HepG2 (cell line): ENCODE measurements at regions not wholly inside any gene's neighbourhood (a gene's known extent, or its start where the extent isn't known, plus 50 kb on each side); places are given as distances from the start of the nearest gene placed in this dataset.

Experiments
- ATAC-seq: fragments of 200-7000 bp; cut with Tn5 transposase; 3 replicates; pipeline ENCODE4 v1.9.1; 2020; ENCODE audit warnings: mild to moderate bottlenecking, moderate library complexity
- BruUV-seq: library from RNA; stranded (reverse); fragments of 400-500 nt; replicated peaks from 2 replicates; lab custom pipeline; 2021; lab: Mats Ljungman, UMichigan
- CTCF ChIA-PET: fragments of 300-600 bp; formaldehyde crosslinking; extraction: SDS; loops from one replicate; lab custom pipeline; 2021; ENCODE audit warnings: low total read pairs, inconsistent platforms, low intra/inter-chr PET ratio; lab: Yijun Ruan, JAX
- POLR2A ChIA-PET: fragments of 350-600 bp; sonication (Branson Sonifier 250); formaldehyde crosslinking; loops from one replicate; lab custom pipeline; 2020; ENCODE audit warnings: antibody characterized with exemption, inconsistent platforms; lab: Yijun Ruan, JAX
- DNase-seq: peaks from one replicate; pipeline ENCODE4 v3.0.0-alpha.2; 2015; ENCODE audit warnings: low spot score
- FAIRE-seq: peaks from 3 replicates; lab custom pipeline; 2011; peaks lifted over from hg19 to GRCh38; lab: Jason Lieb, UNC
- H2AFZ ChIP-seq: one replicate; pipeline ENCODE4 v1.6.1; 2011; ENCODE audit warnings: low read length, inconsistent platforms
- H3K27ac ChIP-seq: fragments of 300-600 bp; 3 replicates; pipeline ENCODE4 v1.8.0; 2011; ENCODE audit warnings: mixed run types, mild to moderate bottlenecking, mixed read lengths, low read length, inconsistent platforms; ENCODE audit not compliant: insufficient read depth; ENCODE audit errors: extremely low read length
- H3K27me3 ChIP-seq, 2 experiments: fragments of 200-600 bp in 1 of 2; 2 replicates in 1 of 2; 3 replicates in 1 of 2; pipeline versions ENCODE4 v1.6.0 to v1.8.0; 2011; ENCODE audit warnings: low read length in 2 of 2, mild to moderate bottlenecking in 2 of 2, moderate library complexity in 2 of 2, inconsistent platforms in 1 of 2; ENCODE audit not compliant: insufficient read depth in 2 of 2, control insufficient read depth in 1 of 2
- H3K36me3 ChIP-seq, 2 experiments: fragments of 200-600 bp in 1 of 2; replicated peaks in 1 of 2; 2 replicates in 1 of 2; 3 replicates in 1 of 2; pipeline versions ENCODE4 v1.5.1 to v1.8.0; 2011; ENCODE audit warnings: low read length in 2 of 2, inconsistent platforms in 1 of 2; ENCODE audit not compliant: insufficient read depth in 2 of 2, control insufficient read depth in 1 of 2
- H3K4me1 ChIP-seq: 2 replicates; pipeline ENCODE4 v1.5.1; 2012; ENCODE audit warnings: low read length, inconsistent platforms; ENCODE audit not compliant: insufficient read depth
- H3K4me2 ChIP-seq: 2 replicates; pipeline ENCODE4 v1.6.0; 2011; ENCODE audit warnings: low read depth, low read length, inconsistent platforms
- H3K4me3 ChIP-seq, 3 experiments: fragments of 200-600 bp in 1 of 3; sonication (generic), shearing (Covaris generic) in 1 of 3; replicated peaks in 1 of 3; 2 replicates each; pipeline ENCODE4 v1.5.1; 2011 to 2016; ENCODE audit warnings: low read length in 3 of 3, inconsistent platforms in 2 of 3, low read depth in 2 of 3, mild to moderate bottlenecking in 2 of 3, control low read depth in 1 of 3, mixed read lengths in 1 of 3; ENCODE audit not compliant: insufficient read depth in 1 of 3
- H3K79me2 ChIP-seq: one replicate; pipeline ENCODE4 v1.6.1; 2011; ENCODE audit warnings: low read length, inconsistent platforms; ENCODE audit not compliant: insufficient read depth
- H3K9ac ChIP-seq: 2 replicates; pipeline ENCODE4 v1.6.0; 2011; ENCODE audit warnings: mild to moderate bottlenecking, low read depth, low read length, inconsistent platforms; ENCODE audit not compliant: insufficient read depth
- H3K9me3 ChIP-seq: 2 replicates; pipeline ENCODE4 v1.5.1; 2012; ENCODE audit warnings: mild to moderate bottlenecking, low read length
- H4K20me1 ChIP-seq: 2 replicates; pipeline ENCODE4 v1.6.0; 2011; ENCODE audit warnings: inconsistent platforms, mild to moderate bottlenecking, low read length, moderate library complexity; ENCODE audit not compliant: insufficient read depth
- AGO1 ChIP-seq: fragments of 200-400 bp; formaldehyde crosslinking; IDR thresholded peaks from 2 replicates; pipeline ENCODE4 v1.6.1; 2017; ENCODE audit warnings: mild to moderate bottlenecking, low read depth, low read length, moderate library complexity; ENCODE audit not compliant: poor library complexity, severe bottlenecking
- HNRNPLL ChIP-seq: fragments of 200-400 bp; formaldehyde crosslinking; IDR thresholded peaks from 2 replicates; pipeline ENCODE4 v1.6.1; 2017; ENCODE audit warnings: mild to moderate bottlenecking, low read depth, low read length; ENCODE audit not compliant: poor library complexity, severe bottlenecking
- NFRKB ChIP-seq: fragments of 450-650 bp; IDR thresholded peaks from 2 replicates; pipeline ENCODE4 v1.6.1; 2017
- REL ChIP-seq: sonication (generic); formaldehyde crosslinking; conservative IDR thresholded peaks from 2 replicates; pipeline ENCODE4 v1.8.0; 2022; ENCODE audit warnings: mild to moderate bottlenecking, missing genetic modification reagents, moderate library complexity
- TEAD2 ChIP-seq: sonication (generic); formaldehyde crosslinking; IDR thresholded peaks from 2 replicates; pipeline ENCODE4 v1.9.0; 2021; ENCODE audit warnings: missing genetic modification reagents
- ZBTB20 ChIP-seq: sonication (generic); formaldehyde crosslinking; IDR thresholded peaks from 2 replicates; pipeline ENCODE4 v1.8.1; 2023; ENCODE audit warnings: missing genetic modification reagents, low read depth, mild to moderate bottlenecking, borderline replicate concordance
- ZNF17 ChIP-seq: sonication (generic); formaldehyde crosslinking; IDR thresholded peaks from 2 replicates; pipeline ENCODE4 v1.5.0; 2020; ENCODE audit warnings: mild to moderate bottlenecking, missing genetic modification reagents
- ZNF207 ChIP-seq: fragments of 450-650 bp; IDR thresholded peaks from 2 replicates; pipeline ENCODE4 v1.6.1; 2016; ENCODE audit warnings: antibody characterized with exemption, borderline replicate concordance
- ZNF24 ChIP-seq: fragments of 450-650 bp; IDR thresholded peaks from 2 replicates; pipeline ENCODE4 v1.6.1; 2017; ENCODE audit warnings: antibody characterized with exemption, mild to moderate bottlenecking
- ZNF34 ChIP-seq: sonication (generic); formaldehyde crosslinking; IDR thresholded peaks from 2 replicates; pipeline ENCODE4 v1.4.0; 2020; ENCODE audit warnings: mild to moderate bottlenecking, missing genetic modification reagents, borderline replicate concordance
- ZNF567 ChIP-seq: sonication (generic); formaldehyde crosslinking; IDR thresholded peaks from 2 replicates; pipeline ENCODE4 v1.8.1; 2023; ENCODE audit warnings: mild to moderate bottlenecking, missing genetic modification reagents, borderline replicate concordance
- ZNF660 ChIP-seq: sonication (generic); formaldehyde crosslinking; IDR thresholded peaks from 2 replicates; pipeline ENCODE4 v1.5.1; 2020; ENCODE audit warnings: mild to moderate bottlenecking, low read depth, missing genetic modification reagents, borderline replicate concordance
- ZNF761 ChIP-seq: sonication (generic); formaldehyde crosslinking; conservative IDR thresholded peaks from 2 replicates; pipeline ENCODE4 v1.4.0; 2020; ENCODE audit warnings: mild to moderate bottlenecking, missing genetic modification reagents
- ZNF839 ChIP-seq: sonication (generic); formaldehyde crosslinking; IDR thresholded peaks from 2 replicates; pipeline ENCODE4 v1.4.0; 2020; ENCODE audit warnings: missing genetic modification reagents, mild to moderate bottlenecking, borderline replicate concordance
- ZZZ3 ChIP-seq: sonication (generic); formaldehyde crosslinking; IDR thresholded peaks from 2 replicates; pipeline ENCODE4 v1.4.0; 2020; ENCODE audit warnings: missing genetic modification reagents, mild to moderate bottlenecking, borderline replicate concordance
- WGBS: methylation state at CpG from one replicate; pipeline ENCODE4 v1.1.6; 2017; ENCODE audit warnings: low lambda C conversion rate; 5-methylcytosine and 5-hydroxymethylcytosine counted together
- in situ Hi-C: cut with HindIII; loops from 2 replicates; pipeline ENCODE4 v1.10.0; 2017; ENCODE audit warnings: low pct_unique_long_range_greater_than_20kb; ENCODE audit not compliant: extremely low pct_ligation_motif_present
- intact Hi-C: fragments of 100-400 bp; cut with micrococcal nuclease; formaldehyde crosslinking; loops from one replicate; pipeline ENCODE4 v1.10.0; 2022; ENCODE audit not compliant: unreplicated experiment
- TF ChIP-seq, protein P1 (sequence below): fragments of 450-650 bp; IDR thresholded peaks from 2 replicates; pipeline ENCODE4 v1.6.1; 2017
- TF ChIP-seq, protein P2 (sequence below): sonication (generic); formaldehyde crosslinking; IDR thresholded peaks from 2 replicates; pipeline ENCODE4 v1.4.0; 2020; ENCODE audit warnings: low read depth, missing genetic modification reagents

DNA sequence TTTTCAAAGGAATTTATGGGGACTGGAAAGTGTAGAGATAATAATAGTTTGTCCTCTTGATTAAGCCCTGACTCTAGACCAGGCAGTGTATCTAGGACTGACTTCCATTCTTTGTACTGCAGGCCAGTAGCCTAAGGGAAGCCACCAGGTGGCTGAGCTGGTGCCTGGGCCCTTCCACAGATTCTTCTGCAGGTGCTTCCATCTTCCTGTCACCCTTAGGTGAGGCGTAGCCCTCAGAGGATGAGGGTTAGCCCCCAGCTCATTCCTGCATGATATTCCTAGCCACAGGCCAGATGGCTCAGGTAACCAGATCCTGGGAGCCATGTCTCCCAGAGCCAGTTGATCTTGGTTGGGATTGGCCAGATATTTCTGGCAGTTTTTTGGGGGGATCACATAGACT is 169.0 kb upstream of the IL12A start (continued):
- TF ChIP-seq, protein P1, sequence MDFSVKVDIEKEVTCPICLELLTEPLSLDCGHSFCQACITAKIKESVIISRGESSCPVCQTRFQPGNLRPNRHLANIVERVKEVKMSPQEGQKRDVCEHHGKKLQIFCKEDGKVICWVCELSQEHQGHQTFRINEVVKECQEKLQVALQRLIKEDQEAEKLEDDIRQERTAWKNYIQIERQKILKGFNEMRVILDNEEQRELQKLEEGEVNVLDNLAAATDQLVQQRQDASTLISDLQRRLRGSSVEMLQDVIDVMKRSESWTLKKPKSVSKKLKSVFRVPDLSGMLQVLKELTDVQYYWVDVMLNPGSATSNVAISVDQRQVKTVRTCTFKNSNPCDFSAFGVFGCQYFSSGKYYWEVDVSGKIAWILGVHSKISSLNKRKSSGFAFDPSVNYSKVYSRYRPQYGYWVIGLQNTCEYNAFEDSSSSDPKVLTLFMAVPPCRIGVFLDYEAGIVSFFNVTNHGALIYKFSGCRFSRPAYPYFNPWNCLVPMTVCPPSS: no peak
- TF ChIP-seq ZNF839 (CRISPR knock-in tag): no peak

GRCh38 chr3:159821110-159821509 is 167.5 kb upstream of the IL12A start:
- no peaks in the 10 kb centered on the region for H4K20me1 ChIP-seq
- POLR2A ChIA-PET: no interaction called here
- H3K9ac ChIP-seq: no peak overlapping the region
- WGBS: 41% methylated on average over 4 of the region's 6 CpGs
- DNase-seq (no peak), ATAC-seq (no peak), FAIRE-seq (no peak)
- H3K4me2 ChIP-seq: no peak overlapping the region
- peaks cover 9% of the 10 kb centered on the region for H3K4me1 ChIP-seq
- no peak overlapping the region for H3K4me3 ChIP-seq
- intact Hi-C loops: no loop called here
- in situ Hi-C loops: no loop called here
- CTCF ChIA-PET: no interaction called here
- no peaks in the 10 kb centered on the region for H3K36me3 ChIP-seq
- H3K27ac ChIP-seq: no peak overlapping the region
- H3K79me2 ChIP-seq: no peaks in the 10 kb centered on the region
- H3K9me3 ChIP-seq: no peaks in the 10 kb centered on the region
- 0 out of 5 replicates have a peak, but pooled peaks cover 0 to 4% of the 10 kb centered on the region in 2 experiments for H3K27me3 ChIP-seq
- TF ChIP-seq HNRNPLL (no peak), ZNF24 (no peak), TEAD2 (CRISPR knock-in tag) (no peak), REL (no peak), ZNF34 (CRISPR knock-in tag) (no peak), ZZZ3 (CRISPR knock-in tag) (no peak), ZNF567 (CRISPR knock-in tag) (no peak), AGO1 (no peak), ZNF660 (CRISPR knock-in tag) (no peak), ZNF207 (no peak), ZBTB20 (no peak), ZNF761 (CRISPR knock-in tag) (no peak), NFRKB (no peak), ZNF17 (CRISPR knock-in tag) (no peak)
- TF ChIP-seq, protein P2, sequence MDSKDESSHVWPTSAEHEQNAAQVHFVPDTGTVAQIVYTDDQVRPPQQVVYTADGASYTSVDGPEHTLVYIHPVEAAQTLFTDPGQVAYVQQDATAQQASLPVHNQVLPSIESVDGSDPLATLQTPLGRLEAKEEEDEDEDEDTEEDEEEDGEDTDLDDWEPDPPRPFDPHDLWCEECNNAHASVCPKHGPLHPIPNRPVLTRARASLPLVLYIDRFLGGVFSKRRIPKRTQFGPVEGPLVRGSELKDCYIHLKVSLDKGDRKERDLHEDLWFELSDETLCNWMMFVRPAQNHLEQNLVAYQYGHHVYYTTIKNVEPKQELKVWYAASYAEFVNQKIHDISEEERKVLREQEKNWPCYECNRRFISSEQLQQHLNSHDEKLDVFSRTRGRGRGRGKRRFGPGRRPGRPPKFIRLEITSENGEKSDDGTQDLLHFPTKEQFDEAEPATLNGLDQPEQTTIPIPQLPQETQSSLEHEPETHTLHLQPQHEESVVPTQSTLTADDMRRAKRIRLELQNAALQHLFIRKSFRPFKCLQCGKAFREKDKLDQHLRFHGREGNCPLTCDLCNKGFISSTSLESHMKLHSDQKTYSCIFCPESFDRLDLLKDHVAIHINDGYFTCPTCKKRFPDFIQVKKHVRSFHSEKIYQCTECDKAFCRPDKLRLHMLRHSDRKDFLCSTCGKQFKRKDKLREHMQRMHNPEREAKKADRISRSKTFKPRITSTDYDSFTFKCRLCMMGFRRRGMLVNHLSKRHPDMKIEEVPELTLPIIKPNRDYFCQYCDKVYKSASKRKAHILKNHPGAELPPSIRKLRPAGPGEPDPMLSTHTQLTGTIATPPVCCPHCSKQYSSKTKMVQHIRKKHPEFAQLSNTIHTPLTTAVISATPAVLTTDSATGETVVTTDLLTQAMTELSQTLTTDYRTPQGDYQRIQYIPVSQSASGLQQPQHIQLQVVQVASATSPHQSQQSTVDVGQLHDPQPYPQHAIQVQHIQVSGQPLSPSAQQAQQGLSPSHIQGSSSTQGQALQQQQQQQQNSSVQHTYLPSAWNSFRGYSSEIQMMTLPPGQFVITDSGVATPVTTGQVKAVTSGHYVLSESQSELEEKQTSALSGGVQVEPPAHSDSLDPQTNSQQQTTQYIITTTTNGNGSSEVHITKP (CRISPR knock-in tag): no peak
- no peak overlapping the region for H2AFZ ChIP-seq
- BruUV-seq: no TSS peak
